Inflammatory macrophage treated with lipopolysaccharide for 1 hour (primary cell): ENCODE measurements at regions not wholly inside any gene's neighbourhood (a gene's known extent, or its start where the extent isn't known, plus 50 kb on each side); places are given as distances from the start of the nearest gene placed in this dataset.
"Not testable (repeated sequence)": the region's sequence is repeated elsewhere in the genome, so short reads cannot be mapped to it uniquely, and the experiment has no call there.

Experiments
- DNase-seq, 2 donors: peaks; one replicate each; pipeline ENCODE4 v3.0.0-alpha.2; 2020 to 2022

GRCh38 chr10:8835453-8836167 lies 781.1 kb downstream of the GATA3 start:
- no peak for DNase-seq

GRCh38 chr10:8840356-8840755 lies 785.9 kb downstream of the GATA3 start:
- no peak for DNase-seq

GRCh38 chr10:8844141-8844540 lies 789.7 kb downstream of the GATA3 start:
- no peak for DNase-seq

- DNase-seq, result no peak
Observed at GRCh38 chr10:8852546-8852945, 798.1 kb downstream of the GATA3 start.

GRCh38 chr10:8853048-8853447 lies 798.6 kb downstream of the GATA3 start:
- no peak for DNase-seq

DNA sequence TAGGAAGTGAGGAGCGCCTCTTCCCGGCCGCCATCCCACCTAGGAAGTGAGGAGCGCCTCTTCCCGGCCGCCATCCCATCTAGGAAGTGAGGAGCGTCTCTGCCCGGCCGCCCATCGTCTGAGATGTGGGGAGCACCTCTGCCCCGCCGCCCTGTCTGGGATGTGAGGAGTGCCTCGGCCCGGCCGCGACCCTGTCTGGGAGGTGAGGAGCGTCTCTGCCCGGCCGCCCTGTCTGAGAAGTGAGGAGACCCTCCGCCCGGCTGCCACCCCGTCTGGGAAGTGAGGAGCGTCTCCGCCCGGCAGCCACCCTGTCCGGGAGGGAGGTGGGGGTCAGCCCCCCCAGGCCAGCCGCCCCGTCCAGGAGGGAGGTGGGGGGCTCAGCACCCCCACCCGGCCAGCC lies 814.4 kb downstream of the GATA3 start:
- not testable (repeated sequence) for DNase-seq

DNA sequence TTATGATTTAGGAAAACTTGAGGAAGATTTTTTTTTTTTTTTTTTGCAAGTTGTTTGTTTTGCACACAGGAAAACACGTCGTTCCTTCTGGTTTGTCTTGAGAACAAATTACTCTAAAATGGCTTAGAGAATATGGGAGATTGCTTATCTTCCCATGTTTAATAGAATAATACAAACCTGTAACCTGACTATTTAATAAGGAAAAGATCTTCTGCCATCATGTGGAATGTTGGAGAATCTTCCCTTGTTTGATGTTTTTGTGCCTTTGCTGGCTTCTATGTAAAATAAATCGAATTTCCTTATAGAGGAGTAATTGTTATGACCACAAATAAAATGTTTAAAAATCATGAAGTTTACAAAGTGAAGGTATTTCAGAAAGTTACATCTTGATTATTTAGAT lies 818.8 kb downstream of the GATA3 start:
- no peak for DNase-seq

DNA sequence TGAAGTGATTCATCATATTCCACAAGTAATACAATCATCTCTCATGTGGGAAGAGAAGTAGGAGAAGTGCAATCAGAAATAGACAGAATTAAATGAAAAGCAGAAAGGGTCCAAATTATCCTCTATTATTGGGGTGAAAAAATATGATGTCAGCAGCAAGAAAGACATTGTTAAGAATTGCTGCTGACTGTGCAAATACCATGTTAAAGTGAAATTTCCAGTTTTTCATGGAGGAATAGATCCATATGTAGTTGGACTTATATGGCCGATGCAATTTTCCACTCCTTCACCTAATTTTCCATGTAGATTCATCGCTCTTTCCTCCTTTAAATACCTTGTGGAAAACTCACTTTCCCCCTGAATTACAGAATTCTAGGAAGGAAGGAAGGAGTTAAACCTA lies 819.8 kb downstream of the GATA3 start:
- DNase-seq, result no peak

DNA sequence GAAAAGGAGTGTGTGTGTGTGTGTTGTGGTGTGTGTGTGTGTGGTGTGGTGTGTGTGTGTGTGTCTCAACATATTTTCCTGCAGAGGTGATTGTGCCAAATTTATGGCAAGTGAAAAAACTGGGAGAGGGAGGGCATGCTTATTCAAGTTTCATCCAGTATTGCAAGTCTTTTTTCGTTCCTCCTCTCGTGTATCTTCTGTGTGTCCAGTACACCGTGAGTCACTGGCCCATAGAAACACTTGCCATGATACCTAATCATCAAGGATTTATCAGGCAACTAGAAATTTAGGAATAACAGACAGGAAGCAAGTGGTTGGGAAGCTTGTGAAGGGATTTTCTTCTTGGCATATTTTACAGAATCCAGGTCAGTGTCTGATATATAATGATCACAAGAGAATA lies 820.5 kb downstream of the GATA3 start:
- no peak for DNase-seq

DNA sequence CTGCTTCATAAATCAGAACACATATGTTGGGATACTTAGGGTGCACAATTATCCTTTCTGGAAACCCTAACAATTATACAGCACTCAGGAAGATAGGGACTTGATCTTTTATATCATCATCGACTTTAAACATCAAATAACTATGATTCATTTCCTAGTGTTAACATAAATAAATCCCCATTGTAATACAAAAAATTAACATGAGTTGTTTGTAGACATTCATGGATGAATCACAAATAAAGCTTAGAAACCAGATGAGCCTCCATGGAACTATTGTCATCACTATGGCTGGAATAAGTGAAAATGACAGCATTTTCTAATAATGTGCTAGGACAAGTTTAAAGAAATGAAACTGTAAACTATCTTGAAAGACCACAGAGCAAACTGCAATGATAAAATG lies 821.7 kb downstream of the GATA3 start:
- no peak for DNase-seq

DNA sequence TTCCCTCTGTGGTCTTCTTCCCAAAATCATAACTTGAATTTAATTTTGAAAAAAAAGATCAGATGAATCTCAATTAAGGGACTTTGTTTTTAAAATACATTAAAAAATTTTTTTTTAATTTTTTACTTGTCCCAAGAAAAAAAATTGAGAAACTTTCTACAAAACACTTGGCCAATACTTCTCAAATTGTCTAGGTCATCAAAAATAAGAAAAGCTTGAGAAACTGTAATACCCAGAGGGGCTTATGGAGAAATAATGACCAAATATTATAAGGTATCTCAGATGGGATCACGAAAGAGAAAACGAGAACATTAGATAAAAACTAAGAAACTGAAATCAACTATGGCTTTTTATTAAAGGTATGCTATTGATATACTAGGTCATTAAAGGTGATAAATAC lies 835.0 kb downstream of the GATA3 start:
- no peak for DNase-seq

- no peak for DNase-seq
Observed at GRCh38 chr10:8893102-8893501, 838.6 kb downstream of the GATA3 start.

- DNase-seq, result no peak
Observed at GRCh38 chr10:8894148-8894547, 839.7 kb downstream of the GATA3 start.

- DNase-seq, result no peak
Observed at GRCh38 chr10:8897769-8898168, 843.3 kb downstream of the GATA3 start.

GRCh38 chr10:8898745-8899330 lies 844.4 kb downstream of the GATA3 start:
- no peak for DNase-seq

DNA sequence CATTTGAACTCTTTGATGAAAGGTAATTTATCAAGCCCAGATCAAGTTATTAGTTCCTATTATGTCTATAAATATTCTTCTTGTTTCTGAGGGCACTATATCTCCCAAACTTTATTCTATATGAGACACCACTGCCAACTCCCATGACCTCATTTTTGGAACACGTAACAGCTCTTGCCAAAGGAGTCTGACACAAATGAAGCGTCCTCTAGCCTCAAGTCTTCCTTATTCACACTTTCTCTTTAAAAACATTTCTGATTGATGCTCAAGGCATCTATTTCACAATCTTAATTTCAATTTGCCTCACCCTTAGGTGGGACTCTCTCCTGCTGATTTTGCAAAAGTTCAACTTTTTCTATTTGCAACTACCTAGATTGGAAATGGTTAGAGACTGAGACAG lies 848.4 kb downstream of the GATA3 start:
- no peak for DNase-seq

DNA sequence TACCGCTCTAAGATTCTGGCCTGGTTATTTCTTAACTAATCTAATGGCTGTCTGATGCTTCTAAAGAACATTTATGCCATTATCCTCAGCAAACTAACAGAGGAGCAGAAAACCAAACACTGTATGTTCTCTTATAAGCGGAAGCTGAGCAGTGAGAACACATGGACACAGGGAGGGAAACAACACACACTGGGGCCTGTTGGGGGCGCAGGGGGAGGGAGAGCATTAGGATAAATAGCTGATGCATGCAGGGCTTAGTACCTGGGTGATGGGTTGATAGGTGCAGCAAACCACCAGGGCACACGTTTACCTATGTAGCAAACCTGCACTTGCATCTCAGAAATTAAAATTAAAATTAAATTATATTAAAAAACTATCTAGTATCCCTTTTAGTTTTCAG lies 853.5 kb downstream of the GATA3 start:
- no peak for DNase-seq

DNA sequence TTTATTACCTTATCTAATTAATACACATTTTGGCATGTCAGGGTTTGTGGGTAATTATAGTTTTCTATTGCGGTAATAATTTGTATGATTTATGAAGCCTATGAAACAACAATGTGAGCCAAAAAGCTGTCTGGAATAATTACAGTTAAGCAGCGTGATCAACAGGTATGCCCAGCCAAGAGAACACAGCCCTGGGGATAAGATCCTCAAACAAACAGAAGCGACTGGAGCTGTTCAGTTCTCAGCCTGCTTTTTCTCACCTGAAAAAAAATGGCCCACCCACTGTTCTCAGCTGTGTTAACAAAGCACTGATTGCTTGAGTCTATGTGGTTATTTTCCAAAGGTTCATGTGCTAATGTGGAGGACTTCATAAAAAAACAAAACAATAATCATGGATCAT lies 855.8 kb downstream of the GATA3 start:
- no peak for DNase-seq

- DNase-seq, result no peak
Observed at GRCh38 chr10:8911032-8911431, 856.5 kb downstream of the GATA3 start.

DNA sequence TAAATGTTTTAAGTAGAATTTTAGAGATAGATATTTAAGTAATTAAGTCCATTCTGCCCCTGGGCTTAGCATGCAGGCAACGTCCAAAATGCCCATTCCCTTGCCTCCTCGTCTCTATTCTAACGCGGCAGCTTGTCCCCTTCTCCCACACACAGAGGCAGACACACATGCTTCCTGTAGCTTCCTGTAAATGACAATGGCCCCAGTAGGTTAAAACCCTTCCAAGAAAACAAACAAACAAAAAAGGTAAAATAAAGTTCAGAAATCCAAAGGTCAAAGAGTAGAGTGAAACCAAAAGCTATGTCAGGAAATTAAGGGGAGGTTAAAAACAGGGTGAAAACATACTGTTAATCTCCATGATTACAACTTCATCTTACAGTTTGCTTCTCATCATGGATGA lies 857.6 kb downstream of the GATA3 start:
- no peak for DNase-seq

DNA sequence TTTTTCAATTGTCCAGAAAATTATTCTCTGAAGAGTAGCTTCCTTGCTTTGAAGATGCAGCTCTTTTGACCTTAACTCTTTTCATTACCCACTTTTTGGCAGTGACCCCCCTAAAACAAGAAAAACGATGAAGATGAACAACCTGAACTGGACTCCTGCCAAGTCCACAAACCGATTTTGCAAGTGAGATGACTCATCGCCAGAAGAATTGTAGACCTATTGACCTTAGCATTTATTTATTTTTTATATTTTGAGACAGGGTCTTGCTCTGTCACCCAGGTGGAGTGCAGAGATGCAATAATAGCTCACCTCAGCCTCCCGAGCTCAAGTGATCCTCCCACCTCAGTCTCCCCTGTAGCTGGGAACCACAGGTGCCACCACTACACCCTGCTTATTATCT lies 859.2 kb downstream of the GATA3 start:
- DNase-seq, result no peak

GRCh38 chr10:8919280-8919679 lies 864.8 kb downstream of the GATA3 start:
- DNase-seq, result no peak

GRCh38 chr10:8921568-8921967 lies 867.1 kb downstream of the GATA3 start:
- no peak for DNase-seq

GRCh38 chr10:8923096-8923495 lies 868.6 kb downstream of the GATA3 start:
- DNase-seq, result no peak

GRCh38 chr10:8927705-8928104 lies 873.2 kb downstream of the GATA3 start:
- DNase-seq, result no peak
